HG03354 (cell line): ENCODE measurements at regions not wholly inside any gene's neighbourhood (a gene's known extent, or its start where the extent isn't known, plus 50 kb on each side); places are given as distances from the start of the nearest gene placed in this dataset.

Experiments used
- ATAC-seq: cut with Tn5 transposase; IDR thresholded peaks from one replicate; pipeline ENCODE4 v1.9.1; 2021; ENCODE audit warnings: mild to moderate bottlenecking; ENCODE audit not compliant: unreplicated experiment, poor library complexity, severe bottlenecking

DNA sequence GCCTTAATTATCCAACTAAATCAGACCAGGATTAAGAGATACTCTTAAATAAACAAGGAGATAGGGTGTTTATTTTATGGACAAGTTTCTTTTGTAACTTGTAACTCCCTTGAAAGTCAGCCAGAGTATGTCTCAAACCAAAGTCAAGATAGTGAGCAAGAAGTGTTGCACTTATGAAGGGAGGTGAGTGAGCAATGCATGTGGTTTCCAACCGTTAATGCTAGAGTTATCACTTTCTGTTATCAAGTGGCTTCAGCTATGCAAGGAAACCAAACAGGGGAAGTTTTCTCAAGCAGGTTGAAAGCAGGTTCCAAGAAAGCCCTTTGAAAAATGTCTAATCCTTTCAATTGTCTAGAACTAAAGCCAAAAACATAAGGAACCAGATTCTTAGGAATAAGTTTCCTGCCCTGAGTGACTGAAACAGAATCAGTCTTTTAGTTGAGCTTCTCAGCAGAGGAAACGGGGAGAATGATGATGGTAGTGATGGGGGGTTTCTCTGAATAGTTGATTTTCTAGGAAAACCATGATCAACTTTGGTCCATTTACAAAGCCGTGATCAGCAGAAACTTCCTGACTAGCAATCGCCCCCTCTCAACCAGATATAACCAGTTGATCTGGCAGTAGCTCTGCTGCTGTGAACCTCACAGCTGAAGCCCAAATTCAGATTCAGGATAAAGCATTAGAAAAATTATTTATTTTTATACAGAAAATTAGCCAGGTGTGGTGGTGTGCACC, 128.4 kb downstream of the DAD1 start:
- ATAC-seq: peak; percentile 38

- ATAC-seq: no peak
These were observed 130.3 kb downstream of the DAD1 start for GRCh38 chr14:22458737-22459136.

DNA sequence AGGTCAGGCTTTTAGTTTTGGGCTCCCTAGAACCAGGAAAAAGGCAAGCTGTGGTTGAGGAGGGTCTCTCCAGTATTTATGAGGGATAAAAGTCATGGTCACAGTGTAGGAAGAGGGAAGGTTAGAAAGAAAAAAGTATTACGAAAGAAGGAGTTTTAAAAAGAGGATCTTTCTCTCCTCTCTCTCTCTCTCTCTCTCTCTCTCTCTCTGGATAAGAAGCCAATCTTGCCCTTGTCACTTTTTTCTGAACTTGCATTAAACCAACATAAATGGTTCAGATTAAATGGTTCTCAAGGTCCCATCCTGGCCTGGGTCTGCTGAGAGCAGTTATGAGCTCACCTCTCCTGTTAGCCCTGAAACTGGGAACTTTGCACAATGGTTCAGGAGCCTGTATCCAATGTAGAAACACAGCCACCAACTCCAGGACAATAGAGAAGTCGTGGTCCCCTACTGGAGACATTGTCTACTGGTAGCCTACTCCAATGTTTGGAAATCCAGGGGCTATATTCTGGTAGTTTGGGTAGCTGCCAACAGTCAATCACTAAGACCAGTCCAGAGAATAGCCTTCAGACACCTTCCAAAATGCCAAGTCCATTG, 131.9 kb downstream of the DAD1 start:
- ATAC-seq: no peak

- ATAC-seq: no peak
These were observed 132.6 kb downstream of the DAD1 start for GRCh38 chr14:22456421-22456820.

DNA sequence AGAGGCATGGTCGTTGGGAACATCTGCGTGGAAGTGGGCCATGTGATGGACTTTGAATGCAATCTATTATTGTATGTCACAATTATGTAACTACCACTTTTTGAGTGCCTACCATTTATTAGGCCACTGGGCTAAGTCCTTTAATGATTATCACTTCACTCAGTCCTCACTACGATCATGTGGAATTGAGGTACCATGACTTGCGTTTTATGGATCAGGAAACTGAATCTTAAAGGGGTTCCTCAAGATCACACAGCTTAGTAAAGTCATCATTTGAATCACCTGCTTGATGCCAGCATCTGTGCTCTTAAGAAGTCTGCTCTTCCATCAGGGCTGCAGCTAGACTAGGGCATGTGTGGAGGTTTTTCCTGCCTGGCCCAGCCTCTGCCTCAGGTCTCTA, 136.7 kb downstream of the DAD1 start:
- ATAC-seq: no peak

DNA sequence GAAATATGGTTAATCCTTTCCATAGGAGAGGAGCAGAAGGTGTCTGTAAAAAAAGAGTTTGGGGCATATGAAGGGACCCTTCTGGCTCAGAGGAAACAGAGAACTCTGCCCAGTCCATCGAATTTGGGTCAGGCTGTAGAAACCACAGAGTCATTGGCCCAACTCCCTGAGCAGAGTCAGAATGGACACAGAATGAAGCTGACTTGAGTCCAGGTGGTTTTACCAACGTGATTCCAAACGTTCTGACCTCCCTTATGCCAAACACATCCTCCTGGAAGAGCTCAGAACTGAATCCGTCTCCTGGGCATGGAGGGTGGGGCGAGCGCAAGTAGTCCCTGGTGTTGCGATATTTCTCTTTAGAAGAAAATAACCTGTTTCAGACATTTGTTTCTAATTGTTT, 138.8 kb downstream of the DAD1 start:
- no peak for ATAC-seq

DNA sequence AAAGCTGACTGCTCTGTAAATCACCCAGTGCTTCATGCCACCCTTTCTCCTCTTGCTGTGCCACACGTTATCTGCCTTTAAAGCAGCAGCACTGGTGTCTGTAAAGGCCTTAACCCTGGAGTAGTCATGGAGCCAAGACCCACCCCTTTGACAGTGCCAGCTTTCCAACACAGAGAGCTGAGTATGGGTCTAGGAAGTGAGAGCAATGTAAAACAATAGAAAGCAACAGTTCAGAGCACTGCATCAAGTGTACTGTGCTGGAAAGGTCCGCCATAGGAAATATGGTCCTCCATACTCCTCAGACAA, 139.5 kb downstream of the DAD1 start:
- no peak for ATAC-seq

- ATAC-seq: peak; percentile 47
These were observed 140.0 kb downstream of the DAD1 start for GRCh38 chr14:22448905-22449599.

DNA sequence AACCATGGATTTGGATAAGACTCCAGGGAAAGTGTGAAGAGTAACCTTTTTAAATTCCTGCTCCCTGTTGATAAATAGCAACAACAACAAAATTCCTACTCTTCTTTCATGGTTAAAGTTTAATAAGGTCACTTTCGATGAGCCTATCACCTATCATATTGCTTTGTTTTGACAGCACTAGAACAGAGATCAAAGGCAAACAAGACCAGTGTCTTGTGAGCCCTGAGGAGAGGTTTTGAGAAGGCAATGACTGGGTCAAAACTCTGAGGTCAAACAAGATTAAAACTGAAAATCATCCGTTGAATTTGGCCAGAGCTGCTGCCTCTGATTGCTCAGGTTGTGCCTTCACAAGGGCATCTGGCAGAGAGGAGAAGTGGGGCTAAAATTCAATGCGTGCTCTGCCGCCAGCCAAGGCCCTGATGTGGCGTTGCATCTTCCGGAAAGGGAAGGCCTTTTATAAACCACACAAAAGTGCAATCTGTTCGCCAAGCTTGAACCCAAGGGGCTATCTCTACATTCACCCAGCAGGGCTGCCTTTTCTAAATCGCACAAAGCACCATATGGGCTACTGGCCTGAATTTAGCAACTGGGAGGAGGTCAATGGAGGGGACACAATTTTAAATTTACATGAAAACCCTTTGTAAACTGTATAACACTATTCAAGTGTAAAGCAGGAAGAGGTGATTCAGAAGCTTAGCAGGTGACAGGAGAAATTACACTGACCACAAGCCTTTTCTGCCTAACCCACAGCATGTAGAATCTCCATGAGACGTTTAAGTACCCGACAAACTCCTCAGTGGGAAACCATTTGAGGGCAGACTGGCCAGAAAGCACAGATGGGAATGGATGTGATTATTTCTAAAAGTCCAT, 140.8 kb downstream of the DAD1 start:
- ATAC-seq: peak; percentile 69

- no peak for ATAC-seq
These were observed 150.3 kb downstream of the DAD1 start for GRCh38 chr14:22438742-22439141.

- ATAC-seq: no peak
These were observed 154.0 kb downstream of the DAD1 start for GRCh38 chr14:22434901-22435550.

DNA sequence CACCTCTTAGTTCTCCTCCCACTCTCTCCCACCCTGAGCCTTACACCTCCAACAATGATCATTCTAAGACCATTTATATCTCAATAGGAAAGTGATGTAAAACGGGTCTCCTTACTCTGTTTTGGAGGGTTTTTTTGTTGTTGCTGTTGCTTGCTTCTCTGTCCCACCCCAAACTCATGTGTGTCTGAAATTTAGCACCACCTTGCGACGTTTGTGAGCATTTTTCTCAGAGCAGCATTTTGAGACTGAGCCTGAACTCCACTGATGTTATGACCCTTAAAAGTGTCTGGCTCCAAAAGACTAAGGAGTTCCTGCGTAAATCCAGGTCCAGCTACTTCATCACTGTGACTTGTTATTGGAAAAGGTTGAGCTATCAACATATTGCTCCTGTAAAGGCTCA, 155.0 kb downstream of the DAD1 start:
- no peak for ATAC-seq

- ATAC-seq: no peak
These were observed 156.0 kb downstream of the DAD1 start for GRCh38 chr14:22433069-22433468.

DNA sequence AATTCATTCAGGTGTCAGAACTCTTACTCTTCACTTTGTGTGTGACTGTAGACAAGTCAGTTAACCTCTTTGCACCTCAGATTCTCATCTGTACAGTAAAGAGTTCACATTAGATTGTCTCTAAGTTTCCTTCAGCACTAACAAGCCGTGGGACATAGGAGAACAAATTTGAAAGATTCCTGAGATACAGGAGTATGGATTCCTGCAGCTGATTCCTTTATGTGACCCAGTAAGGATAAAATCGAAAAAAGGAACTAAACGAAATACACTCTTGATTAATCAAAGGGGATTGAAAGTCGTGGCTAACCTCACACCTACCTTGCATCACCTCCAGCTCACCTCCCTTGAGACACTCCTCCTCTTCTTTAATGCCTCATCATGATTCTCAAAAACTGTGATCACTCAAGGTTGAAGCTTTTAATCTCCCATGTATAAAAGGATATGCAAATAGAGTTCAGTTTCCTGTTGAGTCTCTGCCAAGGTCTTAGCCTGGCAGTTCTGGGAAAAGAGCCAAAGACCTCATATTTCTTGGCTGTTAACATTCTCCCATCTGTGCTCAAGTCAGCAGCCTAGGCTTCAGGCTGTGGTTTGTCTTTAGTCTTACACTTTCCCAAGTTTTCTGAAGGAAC, 156.6 kb downstream of the DAD1 start:
- no peak for ATAC-seq

GRCh38 chr14:22429546-22430294, 159.3 kb downstream of the DAD1 start:
- no peak for ATAC-seq

GRCh38 chr14:22428700-22429291, 160.2 kb downstream of the DAD1 start:
- no peak for ATAC-seq

DNA sequence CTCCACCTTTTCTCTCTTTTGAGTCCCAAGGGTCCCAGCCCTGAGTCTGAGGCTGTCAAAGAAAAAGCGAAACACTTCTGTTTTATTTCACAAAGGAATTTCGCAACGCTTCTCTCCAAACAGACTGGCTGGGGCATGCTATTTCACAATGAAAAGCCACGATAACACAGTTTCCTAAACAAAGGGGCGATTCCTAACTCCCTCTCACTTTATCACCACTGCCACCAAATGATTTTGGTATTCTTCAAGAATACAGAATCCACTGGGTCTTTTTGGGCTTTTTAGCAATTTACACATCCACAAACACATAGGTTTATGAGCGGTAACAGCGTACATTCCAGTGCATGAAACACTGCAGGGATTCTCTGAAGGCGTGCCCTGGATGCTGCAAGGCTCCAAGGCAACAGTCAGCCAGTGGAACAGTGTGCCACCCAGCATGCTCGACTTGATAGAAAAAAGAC, 161.2 kb downstream of the DAD1 start:
- no peak for ATAC-seq

DNA sequence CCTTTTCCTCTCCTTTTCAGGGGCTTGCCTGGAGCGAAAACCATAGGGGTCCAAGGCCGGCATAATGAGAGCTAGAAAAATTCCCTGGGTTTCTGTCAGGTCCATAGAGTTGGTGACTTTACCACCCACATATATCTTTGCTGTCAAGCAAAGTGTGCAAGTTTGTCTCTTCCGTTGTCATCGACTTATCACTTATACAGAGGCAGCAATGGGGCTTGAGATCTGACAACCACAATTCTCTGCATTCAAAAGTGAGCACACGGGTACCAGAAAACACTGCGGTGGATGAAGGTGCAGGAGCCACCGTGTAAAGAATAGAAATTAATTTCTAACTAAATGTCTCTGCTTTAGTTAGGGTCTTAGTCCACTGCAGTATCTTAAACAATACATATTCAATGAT, 162.3 kb downstream of the DAD1 start:
- ATAC-seq: no peak
